ENCODE measurements at regions not wholly inside any gene's neighbourhood (a gene's known extent, or its start where the extent isn't known, plus 50 kb on each side); places are given as distances from the start of the nearest gene placed in this dataset.

DNA sequence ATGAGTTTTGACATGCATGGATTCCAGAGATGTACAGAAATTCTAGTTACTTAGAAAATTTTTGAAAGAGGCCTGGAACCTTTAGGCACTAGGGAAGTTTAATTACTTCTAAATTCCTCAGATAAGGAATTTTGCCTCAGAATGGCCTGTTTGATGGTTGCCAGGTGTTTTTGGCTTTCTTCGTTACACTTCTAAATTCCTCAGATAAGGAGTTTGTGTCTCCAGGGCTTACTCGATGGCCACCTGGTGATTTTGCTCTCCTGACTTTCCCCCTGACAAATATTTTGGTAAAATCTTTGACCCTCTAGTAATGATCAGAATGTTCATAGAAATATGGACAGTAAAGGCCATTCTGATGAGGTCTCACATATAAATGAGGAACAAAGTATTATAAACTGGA, 64.3 kb downstream of the BEX3 start:
- TF ChIP-seq, protein P1, sequence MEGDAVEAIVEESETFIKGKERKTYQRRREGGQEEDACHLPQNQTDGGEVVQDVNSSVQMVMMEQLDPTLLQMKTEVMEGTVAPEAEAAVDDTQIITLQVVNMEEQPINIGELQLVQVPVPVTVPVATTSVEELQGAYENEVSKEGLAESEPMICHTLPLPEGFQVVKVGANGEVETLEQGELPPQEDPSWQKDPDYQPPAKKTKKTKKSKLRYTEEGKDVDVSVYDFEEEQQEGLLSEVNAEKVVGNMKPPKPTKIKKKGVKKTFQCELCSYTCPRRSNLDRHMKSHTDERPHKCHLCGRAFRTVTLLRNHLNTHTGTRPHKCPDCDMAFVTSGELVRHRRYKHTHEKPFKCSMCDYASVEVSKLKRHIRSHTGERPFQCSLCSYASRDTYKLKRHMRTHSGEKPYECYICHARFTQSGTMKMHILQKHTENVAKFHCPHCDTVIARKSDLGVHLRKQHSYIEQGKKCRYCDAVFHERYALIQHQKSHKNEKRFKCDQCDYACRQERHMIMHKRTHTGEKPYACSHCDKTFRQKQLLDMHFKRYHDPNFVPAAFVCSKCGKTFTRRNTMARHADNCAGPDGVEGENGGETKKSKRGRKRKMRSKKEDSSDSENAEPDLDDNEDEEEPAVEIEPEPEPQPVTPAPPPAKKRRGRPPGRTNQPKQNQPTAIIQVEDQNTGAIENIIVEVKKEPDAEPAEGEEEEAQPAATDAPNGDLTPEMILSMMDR (optimal IDR thresholded peaks at IDR 0.05 in 1 of 3, IDR thresholded peaks at IDR 0.05 in 1 of 3, conservative IDR thresholded peaks at IDR 0.05 in 1 of 3; ENCODE audit: extremely low read depth in 1 of 3, insufficient read depth in 2 of 3, low read length in 3 of 3): no peak
- TF ChIP-seq EZH2 (IDR thresholded peaks at IDR 0.05; ENCODE audit: low read length): no peak
